ENCODE measurements at regions not wholly inside any gene's neighbourhood (a gene's known extent, or its start where the extent isn't known, plus 50 kb on each side); places are given as distances from the start of the nearest gene placed in this dataset.
"Not testable (repeated sequence)": the region's sequence is repeated elsewhere in the genome, so short reads cannot be mapped to it uniquely, and the experiment has no call there.

GRCh38 chr5:53367727-53368126 is 112.7 kb upstream of the FST start:
- no peak for DNase-seq (ENCODE audit: low spot score)

DNA sequence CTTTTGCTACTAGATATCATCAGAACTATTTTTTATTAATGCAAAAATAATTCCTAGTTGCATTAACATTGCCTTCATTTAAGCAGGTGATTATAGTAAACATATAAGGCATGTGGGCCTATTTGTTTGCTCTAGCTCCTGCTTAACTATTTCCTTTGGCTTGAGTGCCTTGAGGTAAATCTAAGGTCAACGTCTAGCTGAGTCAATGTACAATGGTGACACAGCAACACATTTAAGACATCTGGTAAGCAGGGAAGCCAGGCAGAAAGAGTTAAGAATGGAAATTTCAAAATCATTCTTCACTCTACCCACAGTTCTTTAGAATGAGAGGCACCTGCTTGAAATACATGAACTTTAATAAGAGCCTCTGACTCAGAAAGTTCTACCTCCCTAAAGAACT is 111.9 kb upstream of the FST start:
- no peak for DNase-seq (ENCODE audit: low spot score)

DNA sequence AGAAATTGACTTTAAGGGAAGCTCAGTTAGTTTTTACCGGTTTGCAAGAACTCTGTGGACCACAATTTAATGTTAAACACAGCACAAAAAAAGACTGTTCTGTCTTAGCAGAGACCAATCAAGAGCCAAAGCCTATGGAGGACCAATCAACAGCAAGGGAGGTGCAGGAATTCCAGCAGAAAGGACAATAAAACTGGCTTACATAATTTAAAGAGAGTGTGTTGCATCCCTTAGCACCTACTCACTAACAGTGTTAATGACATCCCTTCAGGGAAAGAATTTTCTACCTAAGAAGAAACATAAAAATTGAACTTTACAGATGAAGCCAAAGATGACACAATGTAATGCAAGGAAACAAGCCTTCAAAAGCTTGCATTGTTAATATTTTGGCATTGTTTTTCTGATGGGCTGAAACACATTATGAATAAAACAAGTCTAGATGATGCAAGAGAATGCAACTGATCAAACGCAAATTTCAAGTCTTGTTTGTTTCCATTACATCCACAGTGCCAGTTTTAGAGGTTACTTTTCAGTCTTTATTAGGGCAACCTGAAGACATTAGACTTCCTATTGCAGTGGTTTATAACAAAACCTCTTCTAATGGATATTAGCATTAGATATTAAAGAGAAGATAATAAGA is 111.3 kb upstream of the FST start:
- DNase-seq (ENCODE audit: low spot score) = no peak

- no peak for DNase-seq (ENCODE audit: low spot score)
Measured at GRCh38 chr5:53369681-53370080, 110.7 kb upstream of the FST start.

- DNase-seq (ENCODE audit: low spot score) = no peak
Measured at GRCh38 chr5:53373451-53374158, 106.8 kb upstream of the FST start.

GRCh38 chr5:53376853-53377252 is 103.6 kb upstream of the FST start:
- no peak for DNase-seq (ENCODE audit: low spot score)

GRCh38 chr5:53378190-53378589 is 102.2 kb upstream of the FST start:
- no peak for DNase-seq (ENCODE audit: low spot score)

- no peak for DNase-seq (ENCODE audit: low spot score)
Measured at GRCh38 chr5:53378590-53379247, 101.7 kb upstream of the FST start.

GRCh38 chr5:53386341-53386740 is 94.1 kb upstream of the FST start:
- no peak for DNase-seq (ENCODE audit: low spot score)

DNA sequence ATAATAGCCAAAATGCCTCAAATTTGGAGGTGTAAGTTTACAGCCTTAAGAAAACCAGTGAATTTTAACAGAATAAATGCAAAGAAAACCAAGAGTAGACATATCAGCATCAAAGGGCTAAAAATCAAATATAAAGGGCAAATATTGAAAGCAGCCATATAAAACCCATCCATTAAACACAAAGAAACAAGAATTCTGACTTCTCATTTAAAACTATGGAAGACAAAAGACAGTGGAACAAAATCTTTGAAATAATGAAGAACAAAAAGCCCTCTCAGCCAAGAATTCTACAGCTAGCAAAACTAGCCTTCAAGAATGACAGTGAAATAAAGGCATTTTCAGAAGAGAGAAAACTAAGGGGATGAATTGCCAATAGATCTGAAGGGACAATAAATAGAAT is 91.3 kb upstream of the FST start:
- no peak for DNase-seq (ENCODE audit: low spot score)

GRCh38 chr5:53392073-53392472 is 88.4 kb upstream of the FST start:
- DNase-seq (ENCODE audit: low spot score) = no peak

GRCh38 chr5:53394808-53395207 is 85.6 kb upstream of the FST start:
- DNase-seq (ENCODE audit: low spot score) = no peak

GRCh38 chr5:53397141-53397757 is 83.2 kb upstream of the FST start:
- no peak for DNase-seq (ENCODE audit: low spot score)

DNA sequence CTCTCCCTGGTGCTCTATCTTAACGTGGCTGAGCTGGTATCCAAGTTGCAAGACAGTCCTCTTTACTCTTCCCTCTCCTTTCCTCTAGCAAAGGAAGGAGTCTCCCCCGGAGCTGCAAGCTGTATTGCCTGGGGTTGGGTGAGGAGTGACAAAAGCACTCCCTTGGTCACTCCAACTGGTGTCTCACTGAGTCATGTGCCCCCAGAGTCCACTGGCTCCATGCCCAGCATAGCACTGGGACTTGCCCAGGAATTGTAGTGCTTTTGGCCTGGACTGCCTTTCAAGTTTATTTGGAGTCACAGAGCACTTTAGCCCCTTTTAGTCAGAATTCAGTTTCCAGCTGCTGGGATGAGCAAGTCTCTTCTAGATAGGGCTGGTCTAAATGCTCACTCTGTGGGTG is 82.6 kb upstream of the FST start:
- no peak for DNase-seq (ENCODE audit: low spot score)

DNA sequence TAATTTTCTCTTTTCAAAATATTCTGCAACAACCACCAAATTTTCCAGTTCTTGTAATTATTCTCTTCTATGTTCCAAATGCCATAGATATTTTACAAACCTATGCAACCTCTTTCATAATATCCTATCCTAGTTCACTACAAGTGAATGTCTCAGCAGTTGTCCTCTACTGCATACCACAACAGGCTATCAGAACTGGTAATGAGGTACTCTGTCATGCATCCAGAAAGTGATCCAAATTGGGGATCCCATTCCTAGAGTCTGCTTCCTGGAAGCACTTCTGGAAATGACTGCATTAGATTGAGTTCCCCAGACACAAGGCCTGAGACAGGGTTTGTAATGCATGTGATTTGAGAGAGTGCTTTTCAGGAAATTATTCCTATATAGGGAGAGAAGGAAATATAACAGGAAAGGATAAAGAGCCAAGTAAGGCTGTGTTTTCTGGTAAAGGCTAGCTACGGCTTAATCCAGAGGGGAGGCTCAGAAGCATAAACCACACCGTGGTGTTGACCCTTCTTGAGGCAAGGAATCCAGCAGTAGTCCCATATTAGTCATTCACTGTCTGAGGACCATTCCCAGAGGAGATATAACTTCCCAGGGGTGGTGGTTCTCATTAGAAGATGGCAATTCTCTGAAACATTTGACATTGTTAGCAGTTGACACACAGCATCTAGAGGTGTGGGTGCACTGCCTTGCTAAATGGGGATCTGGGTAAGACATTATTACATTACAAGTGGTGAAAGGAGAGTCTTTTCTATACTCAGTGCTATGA is 80.3 kb upstream of the FST start:
- DNase-seq (ENCODE audit: low spot score) = no peak

DNA sequence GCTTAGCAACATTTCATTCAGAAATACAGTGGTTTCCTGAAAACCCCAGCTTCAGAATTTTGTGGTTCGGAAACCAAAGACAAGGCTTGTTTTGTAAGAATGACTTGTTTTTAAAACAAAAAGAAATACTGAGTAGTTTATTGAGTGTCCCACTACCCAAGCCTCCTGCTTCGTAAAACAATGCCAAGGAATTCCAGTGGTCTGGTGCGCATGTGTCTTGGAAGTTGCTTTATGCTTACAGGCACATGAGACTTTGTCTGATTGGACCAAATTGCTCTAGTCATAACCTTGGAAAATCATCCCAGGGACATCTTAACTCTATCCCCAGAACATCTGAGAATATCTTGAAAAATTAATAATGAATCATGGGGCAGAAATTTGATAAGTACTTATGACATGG is 77.1 kb upstream of the FST start:
- DNase-seq (ENCODE audit: low spot score) = no peak

GRCh38 chr5:53403758-53404157 is 76.7 kb upstream of the FST start:
- DNase-seq (ENCODE audit: low spot score) = no peak

DNA sequence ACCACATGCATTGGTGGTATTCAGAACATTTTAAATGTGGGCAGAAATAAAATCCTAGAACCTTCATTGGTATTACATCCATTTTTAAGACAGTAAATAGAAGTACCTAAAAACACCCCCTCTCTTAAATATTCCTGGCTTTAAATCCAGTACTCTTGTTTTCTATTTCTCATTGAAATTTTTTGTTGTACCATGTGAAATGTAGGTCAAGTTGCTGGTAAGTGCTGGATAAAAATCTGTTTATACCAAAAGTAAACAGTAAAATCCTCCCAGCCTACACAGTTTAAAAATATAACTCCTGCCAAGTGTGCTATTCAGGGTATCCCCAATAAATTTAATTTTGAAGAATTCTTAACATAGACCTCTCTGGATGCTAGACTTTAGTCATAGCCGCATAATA is 75.0 kb upstream of the FST start:
- no peak for DNase-seq (ENCODE audit: low spot score)

GRCh38 chr5:53406630-53407316 is 73.7 kb upstream of the FST start:
- DNase-seq (ENCODE audit: low spot score) = no peak

GRCh38 chr5:53407373-53407772 is 73.1 kb upstream of the FST start:
- no peak for DNase-seq (ENCODE audit: low spot score)

GRCh38 chr5:53411388-53411787 is 69.0 kb upstream of the FST start:
- DNase-seq (ENCODE audit: low spot score) = no peak

DNA sequence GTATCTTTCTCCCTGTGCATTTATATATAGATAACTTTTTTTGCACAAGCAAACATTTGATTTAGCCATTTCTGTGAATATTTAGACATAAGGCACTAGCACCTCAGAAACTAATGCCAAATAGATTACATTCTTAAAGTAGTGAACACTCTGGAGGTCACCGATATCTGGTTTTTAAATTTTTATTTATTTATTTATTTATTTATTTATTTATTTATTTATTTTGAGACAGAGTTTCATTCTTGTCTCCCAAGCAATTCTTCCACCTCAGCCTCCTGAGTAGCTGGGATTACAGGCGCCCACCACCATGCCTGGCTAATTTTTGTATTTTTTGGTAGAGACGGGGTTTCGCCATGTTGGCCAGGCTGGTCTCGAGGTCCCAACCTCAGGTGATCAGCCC is 67.9 kb upstream of the FST start:
- not testable (repeated sequence) for DNase-seq (ENCODE audit: low spot score)
